ENCODE measurements at regions not wholly inside any gene's neighbourhood (a gene's known extent, or its start where the extent isn't known, plus 50 kb on each side); places are given as distances from the start of the nearest gene placed in this dataset.

DNA sequence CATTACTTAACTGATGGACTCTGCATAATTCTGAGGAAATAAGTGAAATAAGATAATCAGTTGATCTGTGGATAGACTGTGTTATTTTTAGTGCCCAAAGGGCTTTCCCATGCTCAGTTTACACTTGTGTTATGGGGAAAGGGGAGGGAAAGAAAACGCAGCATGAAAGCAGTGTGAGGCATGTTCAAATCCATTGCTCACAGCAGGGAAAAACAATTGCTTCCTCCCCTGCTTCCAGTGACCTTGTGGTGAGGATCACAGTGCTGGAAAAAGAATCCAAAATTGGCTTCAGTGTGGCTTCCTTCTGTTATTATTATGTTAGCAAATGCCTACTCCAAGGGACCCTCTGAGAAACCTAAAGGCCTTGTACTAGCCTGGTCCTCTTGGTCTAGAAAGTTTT lies 285.1 kb upstream of the CDIN1 start:
- TF ChIP-seq EGR1 (IDR thresholded peaks at IDR 0.05; ENCODE audit: borderline replicate concordance in 1 of 2, low read depth in 2 of 2, low read length in 2 of 2), result no peak
- no peak for TF ChIP-seq ATF2 (IDR thresholded peaks at IDR 0.05; ENCODE audit: low read length)
- TF ChIP-seq MYC (IDR thresholded peaks at IDR 0.05; ENCODE audit: insufficient read depth, insufficient read length, insufficient replicate concordance, low read length, severe bottlenecking), result no peak
- TF ChIP-seq DPF2 (IDR thresholded peaks at IDR 0.05), result no peak
- TF ChIP-seq CREB1 (IDR thresholded peaks at IDR 0.05; ENCODE audit: low read depth), result no peak
- TF ChIP-seq REST (IDR thresholded peaks at IDR 0.05; ENCODE audit: low read depth, low read length), result no peak
- TF ChIP-seq, protein P1, sequence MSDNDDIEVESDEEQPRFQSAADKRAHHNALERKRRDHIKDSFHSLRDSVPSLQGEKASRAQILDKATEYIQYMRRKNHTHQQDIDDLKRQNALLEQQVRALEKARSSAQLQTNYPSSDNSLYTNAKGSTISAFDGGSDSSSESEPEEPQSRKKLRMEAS (IDR thresholded peaks at IDR 0.05; ENCODE audit: low read depth, low read length), result no peak
- no peak for TF ChIP-seq TCF7 (IDR thresholded peaks at IDR 0.05; ENCODE audit: borderline replicate concordance)
- TF ChIP-seq EP300 (IDR thresholded peaks at IDR 0.05; ENCODE audit: borderline replicate concordance in 1 of 2, control insufficient read depth in 1 of 2, low read depth in 2 of 2, low read length in 2 of 2), result no peak

Measured in GM12878 (cell line).